Left lung (tissue), 4 donors: ENCODE measurements at regions not wholly inside any gene's neighbourhood (a gene's known extent, or its start where the extent isn't known, plus 50 kb on each side); places are given as distances from the start of the nearest gene placed in this dataset.

Source experiments
- ATAC-seq: fragments of 200-7000 bp; cut with Tn5 transposase; one replicate; pipeline ENCODE4 v1.9.1; 2020; ENCODE audit warnings: moderate library complexity
- DNase-seq, 4 donors: peaks; one replicate each; pipeline ENCODE4 v3.0.0-alpha.2; 2013 to 2020
- H3K27ac ChIP-seq, 2 donors: fragments of 200-600 bp; sonication (generic) in 1 of 2; one replicate each; pipeline versions ENCODE4 v1.5.0 to v1.8.0; 2020 to 2021
- H3K27me3 ChIP-seq, 2 donors: fragments of 200-600 bp; sonication (generic) in 1 of 2; one replicate each; pipeline versions ENCODE4 v1.5.0 to v1.8.0; 2020 to 2021
- H3K36me3 ChIP-seq, 2 donors: fragments of 200-600 bp; sonication (generic) in 1 of 2; one replicate each; pipeline versions ENCODE4 v1.5.0 to v1.8.0; 2020 to 2021
- H3K4me1 ChIP-seq, 2 donors: fragments of 200-600 bp; one replicate each; pipeline ENCODE4 v1.8.0; 2021
- H3K4me3 ChIP-seq, 2 donors: fragments of 200-600 bp; sonication (generic) in 1 of 2; one replicate each; pipeline versions ENCODE4 v1.5.0 to v1.8.0; 2020 to 2021; ENCODE audit warnings: mild to moderate bottlenecking in 1 of 2
- H3K9me3 ChIP-seq, 2 donors: fragments of 200-600 bp; sonication (generic) in 1 of 2; one replicate each; pipeline versions ENCODE4 v1.5.0 to v1.8.0; 2020 to 2021
- intact Hi-C, 2 donors: fragments of 100-400 bp; cut with DNase I; formaldehyde crosslinking; loops; one replicate each; pipeline versions ENCODE4 v1.11.2 to v1.14.2; 2022
- TF ChIP-seq, protein P1 (sequence below), 2 donors: fragments of 200-600 bp; sonication (generic) in 1 of 2; IDR thresholded peaks; one replicate each; pipeline versions ENCODE4 v1.5.0 to v1.8.0; 2021; ENCODE audit warnings: antibody characterized with exemption in 2 of 2
- donor health status: DM: no; HTN: yes; CAD: no.
- donor health status: DM: no; HTN: no; CAD: no.

DNA sequence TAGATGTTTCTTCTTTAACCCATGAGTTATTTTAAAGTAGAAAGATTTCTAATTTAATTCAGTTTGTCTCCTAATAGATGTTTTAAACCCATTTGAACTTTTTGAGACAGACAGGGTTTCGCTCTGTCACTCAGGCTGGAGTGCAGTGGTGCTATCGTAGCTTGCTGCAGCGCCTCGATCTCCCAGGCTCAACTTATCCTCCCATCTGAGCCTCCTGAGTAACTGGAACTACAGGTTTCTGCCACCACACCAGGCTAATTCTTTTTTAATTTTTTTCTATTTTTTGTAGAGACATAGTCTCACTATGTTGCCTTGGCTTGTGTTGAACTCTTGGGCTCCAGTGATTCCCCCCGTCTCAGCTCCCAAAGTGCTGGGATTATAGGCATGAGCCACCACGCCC is 53.0 kb upstream of the RAB18 start:
- H3K27ac ChIP-seq = no peak overlapping the region
- H3K36me3 ChIP-seq = no peaks in the 10 kb centered on the region
- DNase-seq = no peak

GRCh38 chr10:27450225-27450624 is 53.9 kb upstream of the RAB18 start:
- intact Hi-C loops = no loop called here
- Histone ChIP-seq H3K4me3 (no peak overlapping the region), H3K4me1 (peaks cover 0 to 46% of the 10 kb centered on the region in 2 donors), H3K36me3 (no peaks in the 10 kb centered on the region), H3K27me3 (peaks cover 0 to 5% of the 10 kb centered on the region in 2 donors), H3K9me3 (no peaks in the 10 kb centered on the region), H3K27ac (no peak overlapping the region)
- TF ChIP-seq, protein P1, sequence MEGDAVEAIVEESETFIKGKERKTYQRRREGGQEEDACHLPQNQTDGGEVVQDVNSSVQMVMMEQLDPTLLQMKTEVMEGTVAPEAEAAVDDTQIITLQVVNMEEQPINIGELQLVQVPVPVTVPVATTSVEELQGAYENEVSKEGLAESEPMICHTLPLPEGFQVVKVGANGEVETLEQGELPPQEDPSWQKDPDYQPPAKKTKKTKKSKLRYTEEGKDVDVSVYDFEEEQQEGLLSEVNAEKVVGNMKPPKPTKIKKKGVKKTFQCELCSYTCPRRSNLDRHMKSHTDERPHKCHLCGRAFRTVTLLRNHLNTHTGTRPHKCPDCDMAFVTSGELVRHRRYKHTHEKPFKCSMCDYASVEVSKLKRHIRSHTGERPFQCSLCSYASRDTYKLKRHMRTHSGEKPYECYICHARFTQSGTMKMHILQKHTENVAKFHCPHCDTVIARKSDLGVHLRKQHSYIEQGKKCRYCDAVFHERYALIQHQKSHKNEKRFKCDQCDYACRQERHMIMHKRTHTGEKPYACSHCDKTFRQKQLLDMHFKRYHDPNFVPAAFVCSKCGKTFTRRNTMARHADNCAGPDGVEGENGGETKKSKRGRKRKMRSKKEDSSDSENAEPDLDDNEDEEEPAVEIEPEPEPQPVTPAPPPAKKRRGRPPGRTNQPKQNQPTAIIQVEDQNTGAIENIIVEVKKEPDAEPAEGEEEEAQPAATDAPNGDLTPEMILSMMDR (IDR thresholded peaks at IDR 0.05) = no peak
- ATAC-seq (no peak), DNase-seq (no peak)

More for the DNA sequence above, 53.0 kb upstream of the RAB18 start:
- peaks cover 0 to 5% of the 10 kb centered on the region in 2 donors for H3K27me3 ChIP-seq
- ATAC-seq = no peak
- no peak overlapping the region for H3K4me3 ChIP-seq
- TF ChIP-seq, protein P1 (IDR thresholded peaks at IDR 0.05) = no peak
- no peaks in the 10 kb centered on the region for H3K9me3 ChIP-seq
- peaks cover 0 to 46% of the 10 kb centered on the region in 2 donors for H3K4me1 ChIP-seq
- intact Hi-C loops = no loop called here

DNA sequence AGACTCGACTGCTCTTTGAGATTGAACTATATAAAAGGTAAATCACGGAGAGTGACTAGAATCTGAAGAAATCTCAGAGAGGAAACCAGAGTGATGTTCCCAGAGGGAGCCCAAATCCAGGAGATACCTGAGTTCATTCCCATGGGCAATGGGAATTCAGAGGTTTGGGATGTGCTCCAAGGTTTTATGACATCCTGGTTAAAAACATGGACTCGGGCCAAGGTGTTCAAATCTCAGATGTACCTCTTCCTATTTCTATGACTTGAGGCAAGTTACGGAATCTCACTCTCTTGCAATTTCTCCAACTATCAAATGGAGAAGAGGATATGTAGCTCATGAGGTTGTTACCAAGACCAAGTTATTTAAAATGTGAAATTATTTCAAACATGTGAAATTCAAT is 54.5 kb upstream of the RAB18 start:
- no peaks in the 10 kb centered on the region for H3K9me3 ChIP-seq

GRCh38 chr10:27448921-27449320 is 55.2 kb upstream of the RAB18 start:
- H3K27ac ChIP-seq = peak overlapping the region in 1 of 2 donors; percentile 61
- DNase-seq = no peak
- H3K9me3 ChIP-seq = no peaks in the 10 kb centered on the region
- intact Hi-C loops = no loop called here
- TF ChIP-seq, protein P1 (IDR thresholded peaks at IDR 0.05) = no peak
- no peaks in the 10 kb centered on the region for H3K27me3 ChIP-seq
- H3K4me1 ChIP-seq = peaks cover 0 to 45% of the 10 kb centered on the region in 2 donors
- H3K36me3 ChIP-seq = no peaks in the 10 kb centered on the region
- no peak for ATAC-seq
- no peak overlapping the region for H3K4me3 ChIP-seq

More for the DNA sequence above, 54.5 kb upstream of the RAB18 start:
- DNase-seq = no peak
- Histone ChIP-seq H3K27ac (peak overlapping the region in 1 of 2 donors; percentile 61), H3K27me3 (peaks cover 0 to under 1% of the 10 kb centered on the region in 2 donors), H3K4me1 (peaks cover 0 to 46% of the 10 kb centered on the region in 2 donors), H3K4me3 (no peak overlapping the region), H3K36me3 (no peaks in the 10 kb centered on the region)
- TF ChIP-seq, protein P1 (IDR thresholded peaks at IDR 0.05) = no peak
- intact Hi-C loops = no loop called here
- no peak for ATAC-seq

DNA sequence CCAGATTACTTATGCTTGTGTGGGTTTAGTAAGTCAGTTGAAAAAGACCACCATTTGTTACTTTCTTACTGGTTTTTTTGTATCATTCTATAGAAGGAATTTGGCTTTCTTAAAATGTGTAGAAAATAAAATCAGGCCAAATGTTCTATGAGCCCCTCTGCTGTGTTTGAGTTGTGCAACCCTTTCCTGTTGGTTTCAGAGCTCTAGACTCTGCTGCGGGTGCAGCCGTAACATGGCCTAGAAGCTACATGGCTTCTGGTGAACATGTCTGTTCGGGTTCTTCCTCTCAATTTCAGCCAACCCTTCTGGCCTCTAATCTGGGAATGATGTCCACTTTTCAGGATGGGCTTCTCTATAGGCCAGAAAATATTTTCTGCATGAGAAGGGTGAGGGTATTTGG is 56.6 kb upstream of the RAB18 start:
- peaks cover 0 to 34% of the 10 kb centered on the region in 2 donors for H3K4me1 ChIP-seq
- H3K36me3 ChIP-seq = no peaks in the 10 kb centered on the region
- H3K27ac ChIP-seq = peak overlapping the region in 1 of 2 donors; percentile 61
- TF ChIP-seq, protein P1 (IDR thresholded peaks at IDR 0.05) = no peak
- no peak for DNase-seq
- intact Hi-C loops = no loop called here
- no peak for ATAC-seq
- H3K27me3 ChIP-seq = no peaks in the 10 kb centered on the region
- H3K4me3 ChIP-seq = no peak overlapping the region
- H3K9me3 ChIP-seq = no peaks in the 10 kb centered on the region
